ENCODE measurements at regions not wholly inside any gene's neighbourhood (a gene's known extent, or its start where the extent isn't known, plus 50 kb on each side); places are given as distances from the start of the nearest gene placed in this dataset.

GRCh38 chr7:17422966-17423365 is 124.5 kb downstream of the AHR start:
- TF ChIP-seq, protein P1, sequence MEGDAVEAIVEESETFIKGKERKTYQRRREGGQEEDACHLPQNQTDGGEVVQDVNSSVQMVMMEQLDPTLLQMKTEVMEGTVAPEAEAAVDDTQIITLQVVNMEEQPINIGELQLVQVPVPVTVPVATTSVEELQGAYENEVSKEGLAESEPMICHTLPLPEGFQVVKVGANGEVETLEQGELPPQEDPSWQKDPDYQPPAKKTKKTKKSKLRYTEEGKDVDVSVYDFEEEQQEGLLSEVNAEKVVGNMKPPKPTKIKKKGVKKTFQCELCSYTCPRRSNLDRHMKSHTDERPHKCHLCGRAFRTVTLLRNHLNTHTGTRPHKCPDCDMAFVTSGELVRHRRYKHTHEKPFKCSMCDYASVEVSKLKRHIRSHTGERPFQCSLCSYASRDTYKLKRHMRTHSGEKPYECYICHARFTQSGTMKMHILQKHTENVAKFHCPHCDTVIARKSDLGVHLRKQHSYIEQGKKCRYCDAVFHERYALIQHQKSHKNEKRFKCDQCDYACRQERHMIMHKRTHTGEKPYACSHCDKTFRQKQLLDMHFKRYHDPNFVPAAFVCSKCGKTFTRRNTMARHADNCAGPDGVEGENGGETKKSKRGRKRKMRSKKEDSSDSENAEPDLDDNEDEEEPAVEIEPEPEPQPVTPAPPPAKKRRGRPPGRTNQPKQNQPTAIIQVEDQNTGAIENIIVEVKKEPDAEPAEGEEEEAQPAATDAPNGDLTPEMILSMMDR (conservative IDR thresholded peaks at IDR 0.05; ENCODE audit: low read length), result no peak
- no peak for TF ChIP-seq EZH2phosphoT487 (IDR thresholded peaks at IDR 0.05; ENCODE audit: borderline replicate concordance)

Measured in Loucy (cell line).